Activated B cell treated with CpG ODN at 0.5 μM for 24 hours (primary cell): ENCODE measurements at regions not wholly inside any gene's neighbourhood (a gene's known extent, or its start where the extent isn't known, plus 50 kb on each side); places are given as distances from the start of the nearest gene placed in this dataset.

Experiments
- ATAC-seq: fragments of 200-7000 bp; cut with Tn5 transposase; one replicate; pipeline ENCODE4 v1.10.0; 2021; ENCODE audit warnings: low read depth, mild to moderate bottlenecking, moderate library complexity
- CTCF ChIA-PET: fragments of 350-600 bp; sonication (Branson Sonifier 250); formaldehyde crosslinking; loops from one replicate; lab custom pipeline; 2021; ENCODE audit warnings: antibody characterized with exemption; lab: Charles Lee
- POLR2A ChIA-PET: fragments of 350-600 bp; sonication (Branson Sonifier 250); formaldehyde crosslinking; loops from one replicate; lab custom pipeline; 2021; ENCODE audit warnings: antibody characterized with exemption; lab: Charles Lee
- DNase-seq: peaks from one replicate; pipeline ENCODE4 v3.0.0; 2022
- H3K27ac Mint-ChIP-seq: one replicate; pipeline ENCODE4 v1.8.0; 2020; ENCODE audit warnings: mixed read lengths
- H3K27me3 Mint-ChIP-seq: one replicate; pipeline ENCODE4 v1.8.0; 2021; ENCODE audit warnings: mixed read lengths
- H3K36me3 Mint-ChIP-seq: one replicate; pipeline ENCODE4 v1.8.0; 2021; ENCODE audit warnings: low read depth, mixed read lengths
- H3K4me1 Mint-ChIP-seq: one replicate; pipeline ENCODE4 v1.8.0; 2021; ENCODE audit warnings: mixed read lengths
- H3K4me3 Mint-ChIP-seq: one replicate; pipeline ENCODE4 v1.8.0; 2020; ENCODE audit warnings: mild to moderate bottlenecking, mixed read lengths
- H3K9me3 Mint-ChIP-seq: one replicate; pipeline ENCODE4 v1.8.0; 2020; ENCODE audit warnings: mixed read lengths
- CTCF ChIP-seq: fragments of 200-600 bp; IDR thresholded peaks from one replicate; pipeline ENCODE4 v1.8.0; 2022; ENCODE audit warnings: antibody characterized with exemption, mild to moderate bottlenecking
- intact Hi-C: fragments of 100-400 bp; cut with micrococcal nuclease; formaldehyde crosslinking; loops from one replicate; pipeline ENCODE4 v1.15.1; 2024

- intact Hi-C loops: loop anchor here (1.0 to 5.0 kb wide), 2 partner anchors 163 to 254 kb away; partner anchors contain the start of gene SOCS6
- H3K4me1 Mint-ChIP-seq: no peaks in the 10 kb centered on the region
- H3K9me3 Mint-ChIP-seq: no peaks in the 10 kb centered on the region
- ChIA-PET POLR2A (no interaction called here), CTCF (interaction anchor here (1.5 kb wide), 1 partner anchor 279 kb away, joined by 3 read pairs; no protein-coding TSS in a partner anchor)
- no peak overlapping the region for H3K4me3 Mint-ChIP-seq
- DNase-seq (no peak), ATAC-seq (no peak)
- H3K27me3 Mint-ChIP-seq: peaks cover 3% of the 10 kb centered on the region
- no peak for TF ChIP-seq CTCF
- no peak overlapping the region for H3K27ac Mint-ChIP-seq
- H3K36me3 Mint-ChIP-seq: no peaks in the 10 kb centered on the region
Observed at GRCh38 chr18:70450426-70451253, 161.8 kb downstream of the SOCS6 start.

GRCh38 chr18:70448588-70448987 is 159.7 kb downstream of the SOCS6 start:
- Mint-ChIP-seq H3K36me3 (no peaks in the 10 kb centered on the region), H3K4me1 (no peaks in the 10 kb centered on the region), H3K27me3 (peaks cover 3% of the 10 kb centered on the region), H3K4me3 (no peak overlapping the region), H3K27ac (no peak overlapping the region), H3K9me3 (peaks cover 6% of the 10 kb centered on the region)
- intact Hi-C loops: no loop called here
- no peak for TF ChIP-seq CTCF
- ChIA-PET CTCF (no interaction called here), POLR2A (no interaction called here)
- ATAC-seq (no peak), DNase-seq (no peak)

GRCh38 chr18:70446063-70446462 is 157.2 kb downstream of the SOCS6 start:
- H3K9me3 Mint-ChIP-seq: peaks cover 14% of the 10 kb centered on the region
- DNase-seq: no peak
- no peak for TF ChIP-seq CTCF
- ChIA-PET POLR2A (no interaction called here), CTCF (no interaction called here)
- no peak overlapping the region for H3K27ac Mint-ChIP-seq
- intact Hi-C loops: no loop called here
- no peak for ATAC-seq
- H3K36me3 Mint-ChIP-seq: no peaks in the 10 kb centered on the region
- no peak overlapping the region for H3K4me3 Mint-ChIP-seq
- no peaks in the 10 kb centered on the region for H3K4me1 Mint-ChIP-seq
- peaks cover 2% of the 10 kb centered on the region for H3K27me3 Mint-ChIP-seq

- peaks cover 14% of the 10 kb centered on the region for H3K9me3 Mint-ChIP-seq
- no peak overlapping the region for H3K4me3 Mint-ChIP-seq
- no peak for TF ChIP-seq CTCF
- H3K27ac Mint-ChIP-seq: no peak overlapping the region
- ATAC-seq (no peak), DNase-seq (no peak)
- CTCF ChIA-PET: no interaction called here
- peaks cover 2% of the 10 kb centered on the region for H3K27me3 Mint-ChIP-seq
- H3K36me3 Mint-ChIP-seq: no peaks in the 10 kb centered on the region
- H3K4me1 Mint-ChIP-seq: no peaks in the 10 kb centered on the region
- POLR2A ChIA-PET: no interaction called here
- intact Hi-C loops: no loop called here
Observed at GRCh38 chr18:70442933-70443332, 154.1 kb downstream of the SOCS6 start.

GRCh38 chr18:70432804-70433400 is 144.1 kb downstream of the SOCS6 start:
- H3K36me3 Mint-ChIP-seq: no peaks in the 10 kb centered on the region
- H3K27me3 Mint-ChIP-seq: no peaks in the 10 kb centered on the region
- no peak for ATAC-seq
- CTCF ChIA-PET: interaction anchor here (1.4 to 4.9 kb wide), 2 partner anchors 14 to 237 kb away, joined by 5 to 50 read pairs; no protein-coding TSS in a partner anchor
- no peak overlapping the region for H3K4me3 Mint-ChIP-seq
- intact Hi-C loops: loop anchor here (10.0 kb wide), 1 partner anchor 138 kb away; no protein-coding TSS in a partner anchor
- no peaks in the 10 kb centered on the region for H3K9me3 Mint-ChIP-seq
- no peak overlapping the region for H3K27ac Mint-ChIP-seq
- POLR2A ChIA-PET: no interaction called here
- H3K4me1 Mint-ChIP-seq: peaks cover 1% of the 10 kb centered on the region
- DNase-seq: no peak
- TF ChIP-seq CTCF: no peak
